SK-N-SH (cell line): ENCODE measurements at regions not wholly inside any gene's neighbourhood (a gene's known extent, or its start where the extent isn't known, plus 50 kb on each side); places are given as distances from the start of the nearest gene placed in this dataset.

ENCODE experiments used
- CTCF ChIA-PET: fragments of 300-600, 350-600 bp; formaldehyde crosslinking; extraction: SDS; loops from one replicate; lab custom pipeline; 2021; lab: Yijun Ruan, JAX
- POLR2A ChIA-PET: fragments of 350-600 bp; sonication (Branson Sonifier 250); formaldehyde crosslinking; extraction: SDS; loops from one replicate; lab custom pipeline; 2020; ENCODE audit warnings: antibody characterized with exemption, inconsistent platforms; lab: Yijun Ruan, JAX
- DNase-seq: peaks from one replicate; pipeline ENCODE4 v3.0.0; 2012
- H2AFZ ChIP-seq: fragments of 200-600 bp; sonication (generic); 2 replicates; pipeline ENCODE4 v1.8.1; 2016; ENCODE audit warnings: antibody characterized with exemption, mild to moderate bottlenecking, low read depth
- H3F3A ChIP-seq: fragments of 200-600 bp; sonication (generic); replicated peaks from 2 replicates; pipeline ENCODE3; 2016; ENCODE audit warnings: antibody characterized with exemption, mild to moderate bottlenecking; ENCODE audit not compliant: insufficient read depth
- H3K27ac ChIP-seq, 2 experiments: fragments of 200-500 bp in 1 of 2; fragments of 200-600 bp in 1 of 2; sonication (Bioruptor generic) in 1 of 2; sonication (generic), shearing (Covaris generic) in 1 of 2; 2 replicates each; pipeline versions ENCODE4 v1.5.1 to v1.6.1; 2014 to 2016; ENCODE audit warnings: low read depth in 2 of 2, inconsistent platforms in 1 of 2, low read length in 1 of 2, mild to moderate bottlenecking in 1 of 2, mixed read lengths in 1 of 2
- H3K27me3 ChIP-seq: fragments of 200-600 bp; sonication (generic), shearing (Covaris generic); 2 replicates; pipeline ENCODE4 v1.6.1; 2016; ENCODE audit warnings: mixed run types; ENCODE audit not compliant: insufficient read depth
- H3K36me3 ChIP-seq, 2 experiments: fragments of 200-500 bp in 1 of 2; fragments of 200-600 bp in 1 of 2; sonication (Bioruptor generic) in 1 of 2; sonication (generic) in 1 of 2; replicated peaks in 1 of 2; 2 replicates each; pipeline versions ENCODE3 to v1.5.1; 2014 to 2016; ENCODE audit warnings: low read length in 1 of 2, mild to moderate bottlenecking in 1 of 2; ENCODE audit not compliant: insufficient read depth in 2 of 2, control insufficient read depth in 1 of 2
- H3K4me1 ChIP-seq, 2 experiments: fragments of 200-500 bp in 1 of 2; fragments of 200-600 bp in 1 of 2; sonication (Bioruptor generic) in 1 of 2; sonication (generic), shearing (Covaris generic) in 1 of 2; 2 replicates each; pipeline versions ENCODE4 v1.5.1 to v1.6.1; 2014 to 2016; ENCODE audit warnings: low read depth in 1 of 2, low read length in 1 of 2, mixed run types in 1 of 2; ENCODE audit not compliant: insufficient read depth in 2 of 2, control insufficient read depth in 1 of 2
- H3K4me2 ChIP-seq: fragments of 200-600 bp; sonication (generic), shearing (Covaris generic); 2 replicates; pipeline ENCODE4 v1.6.1; 2017; ENCODE audit warnings: mixed run types
- H3K4me3 ChIP-seq, 2 experiments: fragments of 200-500 bp in 1 of 2; fragments of 200-600 bp in 1 of 2; sonication (Bioruptor generic) in 1 of 2; sonication (generic), shearing (Covaris generic) in 1 of 2; 2 replicates each; pipeline versions ENCODE4 v1.5.1 to v1.8.1; 2014 to 2016; ENCODE audit warnings: low read depth in 2 of 2, inconsistent platforms in 1 of 2, low read length in 1 of 2, mild to moderate bottlenecking in 1 of 2, mixed read lengths in 1 of 2, moderate library complexity in 1 of 2
- H3K79me2 ChIP-seq: fragments of 200-600 bp; sonication (generic); 2 replicates; pipeline ENCODE4 v1.8.1; 2017; ENCODE audit warnings: mild to moderate bottlenecking; ENCODE audit not compliant: insufficient read depth
- H3K9ac ChIP-seq: fragments of 200-600 bp; sonication (generic); 2 replicates; pipeline ENCODE4 v1.6.1; 2017; ENCODE audit warnings: mixed run types
- H3K9me2 ChIP-seq: fragments of 200-600 bp; sonication (generic); 2 replicates; pipeline ENCODE4 v1.6.1; 2017; ENCODE audit warnings: mixed run types
- H3K9me3 ChIP-seq: fragments of 200-600 bp; sonication (generic); 2 replicates; pipeline ENCODE4 v1.6.1; 2017; ENCODE audit warnings: mixed run types, mild to moderate bottlenecking, moderate library complexity
- H4K20me1 ChIP-seq: fragments of 200-600 bp; sonication (generic); 2 replicates; pipeline ENCODE4 v1.6.1; 2017; ENCODE audit warnings: mild to moderate bottlenecking, mixed run types; ENCODE audit not compliant: insufficient read depth
- CHD2 ChIP-seq: fragments of 150-350 bp; IDR thresholded peaks from 2 replicates; pipeline ENCODE4 v1.6.1; 2018; ENCODE audit warnings: low read length; ENCODE audit not compliant: partially characterized antibody
- ELF1 ChIP-seq: IDR thresholded peaks from 2 replicates; pipeline ENCODE4 v1.4.0; 2012
- EP300 ChIP-seq, 2 experiments: IDR thresholded peaks; 2 replicates each; pipeline versions ENCODE4 v1.4.0 to v1.6.1; 2012; ENCODE audit warnings: borderline replicate concordance in 1 of 2, low read depth in 1 of 2, low read length in 1 of 2
- EZH2phosphoT487 ChIP-seq: fragments of 200-600 bp; sonication (generic); IDR thresholded peaks from 2 replicates; pipeline ENCODE4 v1.6.1; 2017; ENCODE audit warnings: low read depth, mixed run types, mild to moderate bottlenecking, antibody characterized with exemption, moderate library complexity, borderline replicate concordance
- FOSL2 ChIP-seq: IDR thresholded peaks from 2 replicates; pipeline ENCODE4 v1.4.0; 2012; ENCODE audit warnings: low read depth, mild to moderate bottlenecking, moderate library complexity, borderline replicate concordance
- FOXJ3 ChIP-seq: sonication (generic); formaldehyde crosslinking; IDR thresholded peaks from 2 replicates; pipeline ENCODE4 v1.5.1; 2020; ENCODE audit warnings: mild to moderate bottlenecking, missing genetic modification reagents
- GATA2 ChIP-seq: sonication (generic); formaldehyde crosslinking; IDR thresholded peaks from 2 replicates; pipeline ENCODE4 v1.5.0; 2020; ENCODE audit warnings: mild to moderate bottlenecking, missing genetic modification reagents
- MEF2A ChIP-seq: IDR thresholded peaks from 2 replicates; pipeline ENCODE4 v1.4.0; 2012; ENCODE audit warnings: low read depth, borderline replicate concordance
- NRF1 ChIP-seq: IDR thresholded peaks from 2 replicates; pipeline ENCODE4 v1.6.1; 2012; ENCODE audit warnings: low read depth, mild to moderate bottlenecking, low read length
- POLR2AphosphoS5 ChIP-seq: IDR thresholded peaks from 2 replicates; pipeline ENCODE4 v1.6.1; 2012; ENCODE audit warnings: low read depth, low read length
- RAD21 ChIP-seq: IDR thresholded peaks from 2 replicates; pipeline ENCODE4 v1.6.1; 2012; ENCODE audit warnings: mild to moderate bottlenecking, low read length
- SIN3A ChIP-seq: IDR thresholded peaks from 2 replicates; pipeline ENCODE4 v1.6.1; 2012; ENCODE audit warnings: low read depth, mild to moderate bottlenecking, low read length, moderate library complexity, borderline replicate concordance
- TCF12 ChIP-seq: IDR thresholded peaks from 2 replicates; pipeline ENCODE4 v1.4.0; 2012
- TEAD4 ChIP-seq: IDR thresholded peaks from 2 replicates; pipeline ENCODE4 v1.4.0; 2012; ENCODE audit warnings: mild to moderate bottlenecking, borderline replicate concordance; ENCODE audit not compliant: insufficient read depth
- YY1 ChIP-seq: IDR thresholded peaks from 2 replicates; pipeline ENCODE4 v1.4.0; 2012; ENCODE audit warnings: low read depth, mild to moderate bottlenecking
- WGBS: methylation state at CpG from one replicate; pipeline ENCODE4 v1.1.6; 2017; ENCODE audit warnings: low lambda C conversion rate; 5-methylcytosine and 5-hydroxymethylcytosine counted together
- TF ChIP-seq, protein P1 (sequence below): IDR thresholded peaks from 2 replicates; pipeline ENCODE4 v1.4.0; 2012; ENCODE audit warnings: low read depth
- TF ChIP-seq, protein P2 (sequence below): IDR thresholded peaks from 2 replicates; pipeline ENCODE4; 2012
- TF ChIP-seq, protein P3 (sequence below): IDR thresholded peaks from 2 replicates; pipeline ENCODE4 v1.4.0; 2012; ENCODE audit warnings: low read depth, borderline replicate concordance
- TF ChIP-seq, protein P4 (sequence below): IDR thresholded peaks from 2 replicates; pipeline ENCODE4 v1.6.1; 2012; ENCODE audit warnings: mild to moderate bottlenecking, low read depth, low read length, moderate library complexity

DNA sequence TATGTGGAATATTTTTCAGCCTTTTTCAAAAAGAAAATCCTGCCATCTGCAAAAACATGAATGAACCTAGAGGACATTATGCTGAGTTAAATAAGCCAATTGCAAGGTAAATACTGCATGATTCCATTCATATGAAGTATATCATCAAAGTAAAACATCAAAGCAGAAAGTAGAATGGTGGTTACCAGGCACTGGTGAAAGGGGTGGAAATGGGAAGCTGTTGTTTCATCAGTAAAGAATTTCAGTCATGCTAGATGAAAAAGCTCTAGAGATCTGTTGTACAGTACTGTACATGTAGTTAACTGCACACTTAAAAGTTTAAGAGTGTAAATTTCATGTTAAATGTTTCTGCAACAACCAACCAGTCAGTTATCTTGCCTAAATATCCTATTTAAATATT, 196.8 kb upstream of the ADGRL3 start (continued):
- TF ChIP-seq, protein P1, sequence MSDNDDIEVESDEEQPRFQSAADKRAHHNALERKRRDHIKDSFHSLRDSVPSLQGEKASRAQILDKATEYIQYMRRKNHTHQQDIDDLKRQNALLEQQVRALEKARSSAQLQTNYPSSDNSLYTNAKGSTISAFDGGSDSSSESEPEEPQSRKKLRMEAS: no peak
- no peak for TF ChIP-seq FOSL2
- no peak for TF ChIP-seq FOXJ3 (CRISPR knock-in tag)

DNA sequence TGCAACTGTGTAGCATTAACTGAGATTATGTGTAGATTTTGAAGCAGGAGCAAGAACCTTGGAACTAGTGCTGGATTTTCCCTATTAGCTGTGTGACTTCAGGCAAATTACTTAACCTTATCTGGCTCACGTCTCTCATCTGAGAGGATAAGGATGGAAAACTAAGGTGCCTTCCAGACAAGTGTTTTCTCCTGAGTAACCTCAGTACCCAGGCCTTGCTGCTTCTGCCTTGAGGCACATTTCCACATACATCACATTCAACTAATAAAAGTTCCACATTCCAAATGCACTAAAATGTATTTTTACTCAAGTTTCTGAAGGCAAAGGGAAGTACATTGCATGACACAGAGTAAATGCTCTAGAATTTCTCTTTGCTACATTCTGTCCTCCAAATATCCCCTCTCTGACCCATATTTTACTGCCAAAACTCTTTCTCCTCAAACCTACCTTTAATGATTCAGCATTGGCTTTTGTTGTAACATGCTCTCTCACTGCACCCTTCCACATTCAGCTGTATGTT, 195.4 kb upstream of the ADGRL3 start:
- no peak overlapping the region for H3K9ac ChIP-seq
- TF ChIP-seq, protein P1: no peak
- no peak for TF ChIP-seq EZH2phosphoT487
- no peak for TF ChIP-seq RAD21
- no peak for TF ChIP-seq EP300 (IDR thresholded peaks at IDR 0.05; ENCODE audit: borderline replicate concordance in 1 of 2, low read depth in 1 of 2, low read length in 1 of 2)
- TF ChIP-seq, protein P2, sequence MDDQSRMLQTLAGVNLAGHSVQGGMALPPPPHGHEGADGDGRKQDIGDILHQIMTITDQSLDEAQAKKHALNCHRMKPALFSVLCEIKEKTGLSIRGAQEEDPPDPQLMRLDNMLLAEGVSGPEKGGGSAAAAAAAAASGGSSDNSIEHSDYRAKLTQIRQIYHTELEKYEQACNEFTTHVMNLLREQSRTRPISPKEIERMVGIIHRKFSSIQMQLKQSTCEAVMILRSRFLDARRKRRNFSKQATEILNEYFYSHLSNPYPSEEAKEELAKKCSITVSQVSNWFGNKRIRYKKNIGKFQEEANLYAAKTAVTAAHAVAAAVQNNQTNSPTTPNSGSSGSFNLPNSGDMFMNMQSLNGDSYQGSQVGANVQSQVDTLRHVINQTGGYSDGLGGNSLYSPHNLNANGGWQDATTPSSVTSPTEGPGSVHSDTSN: no peak
- TF ChIP-seq TCF12: no peak
- TF ChIP-seq, protein P3, sequence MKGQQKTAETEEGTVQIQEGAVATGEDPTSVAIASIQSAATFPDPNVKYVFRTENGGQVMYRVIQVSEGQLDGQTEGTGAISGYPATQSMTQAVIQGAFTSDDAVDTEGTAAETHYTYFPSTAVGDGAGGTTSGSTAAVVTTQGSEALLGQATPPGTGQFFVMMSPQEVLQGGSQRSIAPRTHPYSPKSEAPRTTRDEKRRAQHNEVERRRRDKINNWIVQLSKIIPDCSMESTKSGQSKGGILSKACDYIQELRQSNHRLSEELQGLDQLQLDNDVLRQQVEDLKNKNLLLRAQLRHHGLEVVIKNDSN: no peak
- TF ChIP-seq TEAD4: no peak
- no peak for TF ChIP-seq NRF1
- no peak for TF ChIP-seq MEF2A
- no peak for TF ChIP-seq POLR2AphosphoS5
- no peak for TF ChIP-seq ELF1
- no peak for DNase-seq
- H3F3A ChIP-seq: no peaks in the 10 kb centered on the region
- H3K36me3 ChIP-seq: no peaks in the 10 kb centered on the region
- H3K4me1 ChIP-seq: no peaks in the 10 kb centered on the region
- CTCF ChIA-PET: no interaction called here
- no peaks in the 10 kb centered on the region for H3K9me2 ChIP-seq
- no peaks in the 10 kb centered on the region for H3K27me3 ChIP-seq
- no peak overlapping the region for H3K4me2 ChIP-seq
- no peak overlapping the region for H3K4me3 ChIP-seq
- no peaks in the 10 kb centered on the region for H3K9me3 ChIP-seq
- WGBS: 0% methylated on average over 1 of the region's 1 CpG
- H2AFZ ChIP-seq: no peak overlapping the region
- H4K20me1 ChIP-seq: no peaks in the 10 kb centered on the region
- POLR2A ChIA-PET: no interaction called here
- H3K27ac ChIP-seq: no peak overlapping the region
- H3K79me2 ChIP-seq: no peaks in the 10 kb centered on the region

DNA sequence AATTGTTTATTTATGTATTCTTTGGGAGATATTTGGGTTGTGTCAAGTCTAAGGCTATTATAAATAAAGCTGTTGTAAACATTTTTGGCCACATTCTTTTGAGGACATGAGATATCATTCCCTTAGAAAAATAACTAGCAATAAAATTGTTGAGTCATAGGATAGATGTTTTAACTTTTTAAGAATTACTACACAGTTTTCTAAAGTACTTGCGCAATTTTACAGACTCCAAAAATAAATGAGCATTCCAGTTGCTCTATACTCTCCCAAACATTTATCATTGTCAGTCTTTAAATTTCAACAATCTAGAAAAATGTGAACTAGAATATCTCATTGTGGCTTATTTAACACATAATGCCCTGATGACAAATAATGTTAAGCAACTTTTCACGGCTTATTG, 189.1 kb upstream of the ADGRL3 start:
- H3K9me2 ChIP-seq: no peaks in the 10 kb centered on the region
- no peaks in the 10 kb centered on the region for H3K36me3 ChIP-seq
- no peaks in the 10 kb centered on the region for H4K20me1 ChIP-seq
- no peak overlapping the region for H2AFZ ChIP-seq
- H3F3A ChIP-seq: no peaks in the 10 kb centered on the region
- no peaks in the 10 kb centered on the region for H3K9me3 ChIP-seq
- no peak overlapping the region for H3K27ac ChIP-seq
- H3K4me3 ChIP-seq: no peak overlapping the region
- no peaks in the 10 kb centered on the region for H3K27me3 ChIP-seq
- ChIA-PET POLR2A (no interaction called here), CTCF (no interaction called here)
- no peaks in the 10 kb centered on the region for H3K4me1 ChIP-seq
- H3K9ac ChIP-seq: no peak overlapping the region
- WGBS: 52% methylated on average over 2 of the region's 2 CpGs
- H3K79me2 ChIP-seq: no peaks in the 10 kb centered on the region
- no peak overlapping the region for H3K4me2 ChIP-seq
- no peak for DNase-seq
- TF ChIP-seq, protein P2: no peak
- TF ChIP-seq RAD21: no peak
- no peak for TF ChIP-seq EP300 (IDR thresholded peaks at IDR 0.05; ENCODE audit: borderline replicate concordance in 1 of 2, low read depth in 1 of 2, low read length in 1 of 2)
- TF ChIP-seq, protein P4, sequence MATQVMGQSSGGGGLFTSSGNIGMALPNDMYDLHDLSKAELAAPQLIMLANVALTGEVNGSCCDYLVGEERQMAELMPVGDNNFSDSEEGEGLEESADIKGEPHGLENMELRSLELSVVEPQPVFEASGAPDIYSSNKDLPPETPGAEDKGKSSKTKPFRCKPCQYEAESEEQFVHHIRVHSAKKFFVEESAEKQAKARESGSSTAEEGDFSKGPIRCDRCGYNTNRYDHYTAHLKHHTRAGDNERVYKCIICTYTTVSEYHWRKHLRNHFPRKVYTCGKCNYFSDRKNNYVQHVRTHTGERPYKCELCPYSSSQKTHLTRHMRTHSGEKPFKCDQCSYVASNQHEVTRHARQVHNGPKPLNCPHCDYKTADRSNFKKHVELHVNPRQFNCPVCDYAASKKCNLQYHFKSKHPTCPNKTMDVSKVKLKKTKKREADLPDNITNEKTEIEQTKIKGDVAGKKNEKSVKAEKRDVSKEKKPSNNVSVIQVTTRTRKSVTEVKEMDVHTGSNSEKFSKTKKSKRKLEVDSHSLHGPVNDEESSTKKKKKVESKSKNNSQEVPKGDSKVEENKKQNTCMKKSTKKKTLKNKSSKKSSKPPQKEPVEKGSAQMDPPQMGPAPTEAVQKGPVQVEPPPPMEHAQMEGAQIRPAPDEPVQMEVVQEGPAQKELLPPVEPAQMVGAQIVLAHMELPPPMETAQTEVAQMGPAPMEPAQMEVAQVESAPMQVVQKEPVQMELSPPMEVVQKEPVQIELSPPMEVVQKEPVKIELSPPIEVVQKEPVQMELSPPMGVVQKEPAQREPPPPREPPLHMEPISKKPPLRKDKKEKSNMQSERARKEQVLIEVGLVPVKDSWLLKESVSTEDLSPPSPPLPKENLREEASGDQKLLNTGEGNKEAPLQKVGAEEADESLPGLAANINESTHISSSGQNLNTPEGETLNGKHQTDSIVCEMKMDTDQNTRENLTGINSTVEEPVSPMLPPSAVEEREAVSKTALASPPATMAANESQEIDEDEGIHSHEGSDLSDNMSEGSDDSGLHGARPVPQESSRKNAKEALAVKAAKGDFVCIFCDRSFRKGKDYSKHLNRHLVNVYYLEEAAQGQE: no peak
- no peak for TF ChIP-seq SIN3A
- no peak for TF ChIP-seq GATA2 (CRISPR knock-in tag)
- no peak for TF ChIP-seq FOSL2
- TF ChIP-seq CHD2: no peak
- TF ChIP-seq YY1: no peak
- TF ChIP-seq MEF2A: no peak
